AG04450 (cell line): ENCODE measurements at regions not wholly inside any gene's neighbourhood (a gene's known extent, or its start where the extent isn't known, plus 50 kb on each side); places are given as distances from the start of the nearest gene placed in this dataset.
"Not testable (repeated sequence)": the region's sequence is repeated elsewhere in the genome, so short reads cannot be mapped to it uniquely, and the experiment has no call there.

ENCODE experiments used
- CTCF ChIA-PET: fragments of 300-600, 350-600 bp; formaldehyde crosslinking; extraction: SDS; loops from one replicate; lab custom pipeline; 2022; ENCODE audit warnings: antibody characterized with exemption, inconsistent platforms; lab: Charles Lee
- POLR2A ChIA-PET: fragments of 350-600 bp; formaldehyde crosslinking; extraction: SDS; loops from one replicate; lab custom pipeline; 2021; ENCODE audit warnings: antibody characterized with exemption, inconsistent platforms; lab: Yijun Ruan, JAX
- DNase-seq: peaks from one replicate; pipeline ENCODE4 v3.0.0-alpha.2; 2011; ENCODE audit warnings: low read depth, low spot score
- H3K27ac ChIP-seq: one replicate; pipeline ENCODE4 v1.5.1; 2012; ENCODE audit warnings: low read depth, low read length, control low read depth
- H3K27me3 ChIP-seq: one replicate; pipeline ENCODE4 v1.6.0; 2012; ENCODE audit warnings: low read length; ENCODE audit not compliant: control insufficient read depth, insufficient read depth
- H3K4me3 ChIP-seq: 2 replicates; pipeline ENCODE4 v1.5.1; 2011; ENCODE audit warnings: mild to moderate bottlenecking, low read depth, low read length, control low read depth
- H3K9me3 ChIP-seq: 2 replicates; pipeline ENCODE4 v1.5.1; 2012; ENCODE audit warnings: low read length; ENCODE audit not compliant: control insufficient read depth, insufficient read depth
- CTCF ChIP-seq: IDR thresholded peaks from 2 replicates; pipeline ENCODE4 v1.5.1; 2011; ENCODE audit warnings: low read depth, low read length, control low read depth, inconsistent platforms

- no peak for DNase-seq
- Histone ChIP-seq H3K4me3 (no peak overlapping the region), H3K27me3 (no peaks in the 10 kb centered on the region), H3K9me3 (no peaks in the 10 kb centered on the region), H3K27ac (no peak overlapping the region)
- TF ChIP-seq CTCF = no peak
- CTCF ChIA-PET = no interaction called here
- POLR2A ChIA-PET = no interaction called here
Measured at GRCh38 chr3:64363842-64364241, 138.6 kb upstream of the PRICKLE2 start.

- no peak for TF ChIP-seq CTCF
- H3K4me3 ChIP-seq = no peak overlapping the region
- H3K27me3 ChIP-seq = no peaks in the 10 kb centered on the region
- CTCF ChIA-PET = interaction anchor here (0.6 kb wide), 1 partner anchor 43 kb away, joined by 5 read pairs; no protein-coding TSS in a partner anchor
- H3K9me3 ChIP-seq = no peaks in the 10 kb centered on the region
- no peak for DNase-seq
- no peak overlapping the region for H3K27ac ChIP-seq
- POLR2A ChIA-PET = no interaction called here
Measured at GRCh38 chr3:64361962-64362735, 136.9 kb upstream of the PRICKLE2 start.

- DNase-seq, H3K27ac ChIP-seq, POLR2A ChIA-PET, H3K9me3 ChIP-seq, H3K27me3 ChIP-seq, CTCF ChIA-PET, H3K4me3 ChIP-seq: not testable (repeated sequence)
Measured at GRCh38 chr3:64361036-64361435, 135.8 kb upstream of the PRICKLE2 start.

- ChIA-PET CTCF (interaction anchor here (1.0 kb wide), 1 partner anchor 10 kb away, joined by 3 read pairs; no protein-coding TSS in a partner anchor), POLR2A (no interaction called here)
- DNase-seq = no peak
- Histone ChIP-seq H3K27me3 (no peaks in the 10 kb centered on the region), H3K27ac (no peak overlapping the region), H3K4me3 (no peak overlapping the region), H3K9me3 (no peaks in the 10 kb centered on the region)
- no peak for TF ChIP-seq CTCF
Measured at GRCh38 chr3:64360280-64360679, 135.0 kb upstream of the PRICKLE2 start.

GRCh38 chr3:64359735-64360134, 134.5 kb upstream of the PRICKLE2 start:
- H3K4me3 ChIP-seq = no peak overlapping the region
- no peak for DNase-seq
- ChIA-PET CTCF (interaction anchor here (1.0 kb wide), 1 partner anchor 9 kb away, joined by 3 read pairs; no protein-coding TSS in a partner anchor), POLR2A (no interaction called here)
- no peak overlapping the region for H3K27ac ChIP-seq
- TF ChIP-seq CTCF = no peak
- no peaks in the 10 kb centered on the region for H3K9me3 ChIP-seq
- H3K27me3 ChIP-seq = no peaks in the 10 kb centered on the region
